ENCODE measurements at regions not wholly inside any gene's neighbourhood (a gene's known extent, or its start where the extent isn't known, plus 50 kb on each side); places are given as distances from the start of the nearest gene placed in this dataset.

DNA sequence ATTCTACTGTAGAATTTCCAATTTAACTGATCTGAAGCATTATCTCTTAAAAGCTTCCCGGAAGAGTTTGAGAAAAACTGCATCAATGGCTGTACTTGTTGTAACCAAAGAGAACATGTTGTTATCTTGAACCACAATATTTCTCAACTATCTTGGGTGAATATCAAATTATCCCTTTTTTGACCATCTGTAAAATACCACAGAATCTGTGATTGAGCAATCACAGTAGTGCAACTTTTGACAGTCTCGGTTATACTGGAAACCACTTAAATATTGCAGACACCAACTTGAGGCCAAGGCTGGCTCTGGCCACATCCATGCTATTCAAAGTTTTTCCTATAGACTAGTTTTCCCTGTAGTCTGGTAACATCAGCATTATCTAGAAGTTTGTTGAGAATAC, 842.8 kb upstream of the EPHA6 start:
- no peak overlapping the region for H3K4me3 ChIP-seq (ENCODE audit: low read depth, low read length)
- TF ChIP-seq, protein P1, sequence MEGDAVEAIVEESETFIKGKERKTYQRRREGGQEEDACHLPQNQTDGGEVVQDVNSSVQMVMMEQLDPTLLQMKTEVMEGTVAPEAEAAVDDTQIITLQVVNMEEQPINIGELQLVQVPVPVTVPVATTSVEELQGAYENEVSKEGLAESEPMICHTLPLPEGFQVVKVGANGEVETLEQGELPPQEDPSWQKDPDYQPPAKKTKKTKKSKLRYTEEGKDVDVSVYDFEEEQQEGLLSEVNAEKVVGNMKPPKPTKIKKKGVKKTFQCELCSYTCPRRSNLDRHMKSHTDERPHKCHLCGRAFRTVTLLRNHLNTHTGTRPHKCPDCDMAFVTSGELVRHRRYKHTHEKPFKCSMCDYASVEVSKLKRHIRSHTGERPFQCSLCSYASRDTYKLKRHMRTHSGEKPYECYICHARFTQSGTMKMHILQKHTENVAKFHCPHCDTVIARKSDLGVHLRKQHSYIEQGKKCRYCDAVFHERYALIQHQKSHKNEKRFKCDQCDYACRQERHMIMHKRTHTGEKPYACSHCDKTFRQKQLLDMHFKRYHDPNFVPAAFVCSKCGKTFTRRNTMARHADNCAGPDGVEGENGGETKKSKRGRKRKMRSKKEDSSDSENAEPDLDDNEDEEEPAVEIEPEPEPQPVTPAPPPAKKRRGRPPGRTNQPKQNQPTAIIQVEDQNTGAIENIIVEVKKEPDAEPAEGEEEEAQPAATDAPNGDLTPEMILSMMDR (IDR thresholded peaks at IDR 0.05; ENCODE audit: borderline replicate concordance, insufficient read depth, low read depth, low read length): no peak

DNA sequence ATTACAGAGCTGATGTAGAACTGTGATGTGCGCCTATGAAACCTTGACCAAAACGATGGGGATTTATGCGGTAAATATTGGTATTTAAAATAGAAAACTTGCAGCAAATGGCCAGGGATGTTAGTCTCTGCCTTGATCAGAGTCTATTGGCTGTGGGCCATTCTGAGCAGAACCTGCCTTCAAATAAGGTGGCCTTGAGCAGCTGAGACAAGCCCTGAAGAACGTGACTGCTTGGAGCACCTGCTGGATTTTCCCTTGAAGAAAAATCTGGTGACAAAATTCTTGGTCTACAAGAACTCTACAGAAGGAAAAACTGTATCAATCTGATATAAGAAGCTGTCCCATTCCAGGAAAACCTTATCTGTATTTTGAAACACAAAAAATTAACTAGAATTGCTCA, 820.1 kb upstream of the EPHA6 start:
- H3K4me3 ChIP-seq (ENCODE audit: low read depth, low read length): no peak overlapping the region
- TF ChIP-seq, protein P1 (IDR thresholded peaks at IDR 0.05; ENCODE audit: borderline replicate concordance, insufficient read depth, low read depth, low read length): no peak

DNA sequence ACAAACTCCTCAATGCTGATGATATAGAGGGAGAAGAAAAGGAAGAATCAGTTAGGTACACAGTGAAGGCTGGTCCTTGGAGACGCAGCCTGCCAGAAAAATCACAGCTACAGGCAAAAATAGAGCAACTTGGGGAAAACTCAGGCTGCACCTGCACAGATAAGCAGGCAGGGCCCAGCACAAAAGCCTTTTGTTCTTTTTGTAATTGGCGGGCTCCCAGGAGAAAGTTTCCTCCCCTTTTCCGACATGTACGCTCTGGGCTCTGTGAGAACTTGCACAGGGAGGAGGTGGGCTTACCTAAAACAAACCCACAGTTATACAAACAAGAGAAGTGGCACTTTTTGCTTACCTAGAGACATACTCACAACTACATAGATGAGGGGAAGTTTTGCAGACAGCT, 813.4 kb upstream of the EPHA6 start:
- no peak overlapping the region for H3K4me3 ChIP-seq (ENCODE audit: low read depth, low read length)
- TF ChIP-seq, protein P1 (IDR thresholded peaks at IDR 0.05; ENCODE audit: borderline replicate concordance, insufficient read depth, low read depth, low read length): no peak

DNA sequence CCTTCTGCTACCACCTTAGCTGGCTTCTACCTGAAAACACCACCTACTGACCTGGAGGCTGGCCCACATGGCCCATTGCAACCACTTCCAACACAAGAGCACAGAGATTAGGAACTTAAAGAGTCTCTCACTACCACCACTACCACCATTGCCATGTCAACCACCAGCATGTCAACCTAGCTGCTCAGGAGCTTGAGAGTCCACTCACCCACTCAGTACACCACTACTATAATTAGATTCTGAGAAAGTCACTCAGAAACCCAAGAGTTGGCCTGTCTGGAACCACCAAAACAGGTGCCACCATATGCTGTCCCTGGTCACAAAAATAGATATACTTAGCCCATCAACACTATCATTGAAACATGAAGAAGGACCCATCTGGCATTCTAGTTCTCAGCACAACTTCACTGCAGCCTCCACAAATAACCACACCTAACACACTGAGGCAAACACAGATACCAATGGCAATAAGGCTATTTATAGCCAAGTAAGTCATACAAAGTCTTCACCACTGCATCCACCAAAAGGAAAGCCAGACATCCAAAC, 806.7 kb upstream of the EPHA6 start:
- TF ChIP-seq, protein P1 (IDR thresholded peaks at IDR 0.05; ENCODE audit: borderline replicate concordance, insufficient read depth, low read depth, low read length): no peak
- no peak overlapping the region for H3K4me3 ChIP-seq (ENCODE audit: low read depth, low read length)

DNA sequence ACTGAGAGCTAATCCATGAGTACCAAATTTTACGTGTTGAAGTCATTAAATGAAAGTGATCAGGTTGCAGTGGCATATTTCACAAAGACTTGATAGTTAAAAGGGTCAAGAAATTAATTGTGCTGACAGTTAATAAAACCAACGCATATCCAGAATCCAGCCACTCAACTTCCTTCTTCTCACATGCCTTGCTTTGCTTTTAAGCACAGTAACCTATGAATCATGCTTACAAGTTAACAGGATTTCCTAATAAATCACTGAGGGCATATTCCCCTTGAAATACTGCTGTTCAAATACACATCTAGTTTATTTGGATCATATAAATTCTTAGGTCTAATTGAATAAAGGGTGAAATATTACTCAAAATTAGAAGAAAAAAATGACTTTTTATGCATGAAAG, 801.5 kb upstream of the EPHA6 start:
- H3K4me3 ChIP-seq (ENCODE audit: low read depth, low read length): no peak overlapping the region
- TF ChIP-seq, protein P1 (IDR thresholded peaks at IDR 0.05; ENCODE audit: borderline replicate concordance, insufficient read depth, low read depth, low read length): no peak

DNA sequence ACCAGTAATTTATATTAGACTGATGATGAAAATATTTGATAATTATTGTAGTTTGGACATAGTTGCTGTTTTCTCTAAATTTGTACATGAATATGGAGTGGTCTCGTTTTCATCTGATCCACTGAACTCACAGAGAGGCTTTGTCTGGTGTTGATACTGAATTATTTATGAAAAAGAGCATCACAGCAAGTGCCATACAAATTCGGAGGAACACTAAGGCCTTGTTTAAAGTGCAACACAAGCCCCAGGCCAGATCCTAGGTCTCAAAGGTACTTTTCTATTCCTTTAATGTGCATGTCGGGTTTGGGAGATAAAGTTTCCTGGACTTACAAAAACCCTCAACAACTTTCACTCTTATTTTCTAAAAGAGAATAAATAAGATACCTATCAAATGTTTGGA, 796.8 kb upstream of the EPHA6 start:
- H3K4me3 ChIP-seq (ENCODE audit: low read depth, low read length): no peak overlapping the region

DNA sequence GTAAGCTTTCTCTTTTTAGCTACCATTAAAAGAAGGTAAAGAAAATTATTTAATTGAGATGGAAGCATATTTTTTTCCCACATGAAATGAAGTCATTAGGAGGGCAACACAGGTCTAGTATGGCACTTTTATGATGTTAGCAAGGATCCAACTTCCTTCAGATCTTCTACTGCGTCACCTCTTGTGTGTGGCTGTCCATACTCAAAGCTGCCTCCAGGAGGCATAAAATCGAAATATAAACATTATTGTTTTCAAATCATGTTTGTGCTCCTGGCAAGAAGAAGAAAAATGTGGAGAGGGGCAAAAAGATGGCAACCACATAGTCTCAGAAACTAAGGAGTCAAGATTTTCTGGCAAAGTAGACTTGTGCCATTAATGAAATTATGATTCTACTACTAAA, 791.7 kb upstream of the EPHA6 start:
- TF ChIP-seq, protein P1 (IDR thresholded peaks at IDR 0.05; ENCODE audit: borderline replicate concordance, insufficient read depth, low read depth, low read length): no peak
- H3K4me3 ChIP-seq (ENCODE audit: low read depth, low read length): no peak overlapping the region

More for the DNA sequence above, 796.8 kb upstream of the EPHA6 start:
- TF ChIP-seq, protein P1 (IDR thresholded peaks at IDR 0.05; ENCODE audit: borderline replicate concordance, insufficient read depth, low read depth, low read length): no peak

All from GM12875 (cell line).